ENCODE measurements at regions not wholly inside any gene's neighbourhood (a gene's known extent, or its start where the extent isn't known, plus 50 kb on each side); places are given as distances from the start of the nearest gene placed in this dataset.

GRCh38 chr4:53810643-53811042, 219.4 kb upstream of the LNX1 start:
- no peak for DNase-seq

- DNase-seq = no peak
These were observed 218.5 kb upstream of the LNX1 start for GRCh38 chr4:53809816-53810215.

- no peak for DNase-seq
These were observed 214.0 kb upstream of the LNX1 start for GRCh38 chr4:53805291-53805690.

- DNase-seq = no peak
These were observed 213.4 kb upstream of the LNX1 start for GRCh38 chr4:53804719-53805118.

GRCh38 chr4:53802500-53802899, 211.2 kb upstream of the LNX1 start:
- DNase-seq = no peak

GRCh38 chr4:53801373-53801772, 210.1 kb upstream of the LNX1 start:
- no peak for DNase-seq

- no peak for DNase-seq
These were observed 209.5 kb upstream of the LNX1 start for GRCh38 chr4:53800741-53801140.

- DNase-seq = no peak
These were observed 201.8 kb upstream of the LNX1 start for GRCh38 chr4:53793096-53793495.

- no peak for DNase-seq
These were observed 199.0 kb upstream of the LNX1 start for GRCh38 chr4:53790286-53790685.

GRCh38 chr4:53788621-53789020, 197.3 kb upstream of the LNX1 start:
- DNase-seq = no peak

GRCh38 chr4:53788011-53788410, 196.7 kb upstream of the LNX1 start:
- DNase-seq = no peak

GRCh38 chr4:53786632-53787031, 195.3 kb upstream of the LNX1 start:
- no peak for DNase-seq

GRCh38 chr4:53785996-53786395, 194.7 kb upstream of the LNX1 start:
- no peak for DNase-seq

- DNase-seq = no peak
These were observed 192.8 kb upstream of the LNX1 start for GRCh38 chr4:53784112-53784511.

- no peak for DNase-seq
These were observed 192.0 kb upstream of the LNX1 start for GRCh38 chr4:53783208-53783859.

GRCh38 chr4:53782458-53782845, 191.2 kb upstream of the LNX1 start:
- no peak for DNase-seq

- no peak for DNase-seq
These were observed 190.6 kb upstream of the LNX1 start for GRCh38 chr4:53781629-53782457.

GRCh38 chr4:53780736-53781400, 189.6 kb upstream of the LNX1 start:
- no peak for DNase-seq

- DNase-seq = no peak
These were observed 187.7 kb upstream of the LNX1 start for GRCh38 chr4:53779025-53779424.

GRCh38 chr4:53778155-53778554, 186.9 kb upstream of the LNX1 start:
- DNase-seq = no peak

GRCh38 chr4:53777244-53777984, 186.1 kb upstream of the LNX1 start:
- DNase-seq = no peak

GRCh38 chr4:53776141-53776540, 184.9 kb upstream of the LNX1 start:
- DNase-seq = no peak

- no peak for DNase-seq
These were observed 184.1 kb upstream of the LNX1 start for GRCh38 chr4:53775381-53775780.

Data from right kidney (tissue), 1 donor.